Mucosa of stomach (tissue), 1 donor: ENCODE measurements at regions not wholly inside any gene's neighbourhood (a gene's known extent, or its start where the extent isn't known, plus 50 kb on each side); places are given as distances from the start of the nearest gene placed in this dataset.

Experiments used
- H3K27me3 ChIP-seq: one replicate; pipeline ENCODE4 v1.7.0; 2013; ENCODE audit warnings: mild to moderate bottlenecking, low read length; ENCODE audit not compliant: control insufficient read depth, insufficient read depth
- H3K36me3 ChIP-seq: one replicate; pipeline ENCODE4 v1.7.0; 2013; ENCODE audit warnings: low read length; ENCODE audit not compliant: control insufficient read depth, insufficient read depth
- H3K4me1 ChIP-seq: one replicate; pipeline ENCODE4 v1.7.0; 2013; ENCODE audit warnings: mild to moderate bottlenecking, low read length; ENCODE audit not compliant: control insufficient read depth, insufficient read depth
- H3K4me3 ChIP-seq: one replicate; pipeline ENCODE4 v1.7.0; 2013; ENCODE audit warnings: low read length
- H3K9ac ChIP-seq: one replicate; pipeline ENCODE4 v1.7.0; 2013; ENCODE audit warnings: mild to moderate bottlenecking, low read length, moderate library complexity
- H3K9me3 ChIP-seq: one replicate; pipeline ENCODE4 v1.7.0; 2013; ENCODE audit warnings: mild to moderate bottlenecking, low read length, moderate library complexity; ENCODE audit not compliant: control insufficient read depth
- donor health status: Pancreatic carcinoma.

DNA sequence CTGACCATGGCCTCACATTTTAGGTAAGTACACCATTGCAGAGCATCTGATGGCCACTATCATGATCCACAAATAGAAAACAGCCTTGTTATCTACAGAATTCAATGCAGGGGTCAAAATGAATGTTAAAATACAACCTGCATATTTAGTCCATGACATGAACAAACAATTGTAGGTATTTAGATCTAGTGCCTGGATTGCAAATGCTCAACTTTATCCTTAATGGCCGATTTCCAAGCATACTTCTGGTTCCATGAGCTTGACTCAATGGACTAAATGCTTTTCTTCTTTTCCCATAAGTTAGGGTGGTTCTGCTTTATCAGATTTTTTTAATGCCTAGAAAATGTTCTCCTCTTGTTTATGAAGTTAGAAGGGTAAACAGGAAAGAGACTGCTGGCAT lies 139.2 kb upstream of the TTC29 start:
- Histone ChIP-seq H3K36me3 (no peaks in the 10 kb centered on the region), H3K4me3 (no peak overlapping the region), H3K4me1 (no peaks in the 10 kb centered on the region), H3K27me3 (no peaks in the 10 kb centered on the region), H3K9me3 (no peaks in the 10 kb centered on the region), H3K9ac (no peak overlapping the region)

DNA sequence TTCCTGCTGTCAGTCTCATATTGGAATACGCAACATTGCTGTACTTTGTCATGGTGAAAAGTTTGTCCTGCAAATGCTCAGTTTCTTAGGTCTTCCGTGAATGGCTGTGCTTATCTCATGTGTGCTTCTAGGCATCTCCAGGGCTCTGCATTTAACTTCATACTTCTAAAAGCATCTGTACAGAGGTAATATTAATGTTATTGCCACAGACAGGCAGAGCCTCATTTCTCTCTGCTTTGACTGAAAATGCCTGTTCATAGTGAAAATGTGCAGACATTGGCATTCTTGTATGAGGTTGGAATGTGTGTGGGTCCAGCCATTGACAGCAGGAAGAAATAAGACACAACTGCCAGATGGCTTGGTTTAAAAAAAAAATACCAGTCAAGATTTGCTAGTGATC lies 140.1 kb upstream of the TTC29 start:
- H3K4me1 ChIP-seq: no peaks in the 10 kb centered on the region
- no peaks in the 10 kb centered on the region for H3K9me3 ChIP-seq
- no peak overlapping the region for H3K9ac ChIP-seq
- H3K27me3 ChIP-seq: peaks cover 3% of the 10 kb centered on the region
- H3K4me3 ChIP-seq: no peak overlapping the region
- no peaks in the 10 kb centered on the region for H3K36me3 ChIP-seq

DNA sequence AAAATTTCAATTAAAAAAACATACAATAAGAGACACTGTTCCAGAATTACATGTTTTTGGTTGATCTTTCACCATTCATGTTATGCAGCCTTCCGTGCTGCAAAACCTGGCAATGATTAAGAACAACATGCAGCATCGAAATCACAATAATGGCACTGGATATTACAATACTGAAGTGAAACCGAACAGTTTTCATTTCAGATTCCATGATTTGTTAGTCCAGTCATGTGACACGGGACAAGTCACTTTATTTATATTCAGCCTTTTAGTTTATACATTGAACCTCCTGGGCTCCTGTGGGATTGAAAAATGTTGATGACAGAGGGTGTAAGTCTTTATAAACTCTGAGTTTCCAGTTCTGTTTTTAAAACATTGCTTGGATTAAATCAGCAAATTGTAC lies 142.5 kb upstream of the TTC29 start:
- H3K4me3 ChIP-seq: no peak overlapping the region
- no peaks in the 10 kb centered on the region for H3K36me3 ChIP-seq
- no peaks in the 10 kb centered on the region for H3K9me3 ChIP-seq
- H3K27me3 ChIP-seq: peaks cover 3% of the 10 kb centered on the region
- H3K4me1 ChIP-seq: no peaks in the 10 kb centered on the region
- no peak overlapping the region for H3K9ac ChIP-seq

DNA sequence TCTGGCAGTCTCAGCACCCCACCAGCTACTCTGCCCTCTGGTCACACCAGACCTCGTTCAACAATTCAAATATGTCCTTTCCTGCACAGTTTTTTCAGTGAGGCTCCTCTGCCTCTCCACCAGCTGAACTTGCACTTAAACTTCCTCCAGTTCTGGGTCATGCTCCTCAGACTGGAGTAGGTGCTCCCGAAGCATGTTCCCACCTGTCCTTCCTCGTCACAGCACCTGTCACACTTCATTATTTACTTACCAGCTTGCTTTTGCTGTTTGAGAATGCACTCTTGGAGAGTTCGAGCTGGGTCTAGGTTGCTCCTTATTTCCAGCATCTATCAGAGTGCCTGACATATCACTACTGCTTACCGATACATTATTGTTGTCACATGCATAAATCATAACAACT lies 144.8 kb upstream of the TTC29 start:
- H3K36me3 ChIP-seq: no peaks in the 10 kb centered on the region
- peaks cover 3% of the 10 kb centered on the region for H3K27me3 ChIP-seq
- H3K4me1 ChIP-seq: no peaks in the 10 kb centered on the region
- H3K9me3 ChIP-seq: no peaks in the 10 kb centered on the region
- H3K4me3 ChIP-seq: no peak overlapping the region
- no peak overlapping the region for H3K9ac ChIP-seq

DNA sequence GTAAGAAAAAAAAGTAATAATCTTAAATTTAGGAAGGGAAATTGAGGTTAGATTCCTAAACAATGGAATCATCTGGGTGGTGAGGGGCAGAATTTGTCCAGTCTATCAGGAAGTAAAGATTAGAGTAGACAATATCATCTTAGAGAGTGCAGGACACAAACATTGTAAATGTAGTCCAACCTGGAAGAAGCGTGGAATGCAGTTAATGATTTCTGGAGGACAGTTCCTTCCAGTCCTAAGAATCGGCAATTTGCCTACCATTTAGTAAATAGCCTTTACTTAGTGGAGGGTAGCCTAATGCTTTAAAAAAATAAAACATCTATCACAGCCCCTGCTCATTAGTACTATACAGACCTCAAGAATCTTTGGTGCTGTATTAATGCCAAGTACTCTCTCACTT lies 147.5 kb upstream of the TTC29 start:
- H3K9ac ChIP-seq: no peak overlapping the region
- H3K27me3 ChIP-seq: peaks cover 3% of the 10 kb centered on the region
- no peaks in the 10 kb centered on the region for H3K9me3 ChIP-seq
- no peak overlapping the region for H3K4me3 ChIP-seq
- no peaks in the 10 kb centered on the region for H3K4me1 ChIP-seq
- H3K36me3 ChIP-seq: no peaks in the 10 kb centered on the region

DNA sequence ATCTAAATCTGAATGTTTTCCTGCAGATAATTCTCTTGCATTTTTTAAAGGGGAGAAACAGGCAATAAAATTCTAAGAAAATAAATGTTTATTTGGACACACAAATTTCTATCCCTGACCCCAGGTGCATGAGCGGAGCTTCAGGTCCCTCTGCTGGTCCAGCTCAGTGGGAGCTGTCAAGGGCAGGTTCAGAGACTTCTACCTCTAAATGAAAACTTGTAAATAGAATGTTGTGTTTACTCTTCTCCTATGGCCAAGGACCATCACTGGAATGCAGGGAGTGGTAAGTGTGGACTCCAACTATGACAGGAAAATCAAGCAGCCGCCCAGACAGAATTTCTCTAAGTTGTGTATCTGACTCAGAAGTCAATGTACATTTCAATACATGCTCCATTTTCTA lies 148.6 kb upstream of the TTC29 start:
- no peaks in the 10 kb centered on the region for H3K4me1 ChIP-seq
- H3K9me3 ChIP-seq: no peaks in the 10 kb centered on the region
- no peaks in the 10 kb centered on the region for H3K36me3 ChIP-seq
- H3K9ac ChIP-seq: no peak overlapping the region
- no peak overlapping the region for H3K4me3 ChIP-seq
- peaks cover 3% of the 10 kb centered on the region for H3K27me3 ChIP-seq

DNA sequence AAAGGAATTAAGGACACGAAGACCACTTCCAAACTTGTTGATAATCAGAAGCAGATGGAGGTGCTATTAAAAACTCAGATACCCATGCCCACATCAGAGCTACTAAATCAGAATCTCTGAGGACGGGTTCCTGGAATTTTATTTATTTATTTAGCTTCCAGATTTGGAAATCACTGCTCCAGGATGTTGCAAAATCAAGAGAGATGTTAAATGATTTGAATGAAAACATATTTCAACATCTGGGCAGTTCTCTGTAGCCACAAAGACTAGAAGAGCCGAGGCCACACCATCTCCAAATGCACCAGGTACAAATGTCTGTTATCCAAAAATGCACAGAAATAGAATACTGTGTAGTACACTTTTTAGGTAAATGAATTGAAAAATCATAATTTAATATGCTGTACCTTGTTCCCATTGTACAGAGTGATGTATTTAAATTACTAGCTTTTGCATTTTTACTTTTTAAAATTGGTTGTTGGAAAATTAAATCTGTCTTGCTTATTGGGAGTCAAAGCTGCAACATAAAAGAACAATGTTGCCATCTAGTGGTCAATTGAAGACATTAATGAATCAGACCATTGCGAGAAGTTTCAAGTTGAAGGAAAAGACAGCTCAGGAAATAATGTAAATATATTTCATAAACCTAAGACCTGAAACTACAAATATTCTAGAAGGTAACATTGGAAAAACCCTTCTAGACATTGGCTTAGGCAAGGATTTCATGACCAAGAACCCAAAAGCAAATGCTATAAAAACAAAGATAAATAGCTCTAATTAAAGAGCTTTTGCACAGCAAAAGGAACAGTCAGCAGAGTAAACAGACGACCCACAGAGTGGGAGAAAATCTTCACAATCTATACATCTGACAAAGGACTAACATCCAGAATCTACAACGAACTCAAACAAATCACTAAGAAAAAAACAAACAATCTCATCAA lies 151.3 kb upstream of the TTC29 start:
- Histone ChIP-seq H3K36me3 (no peaks in the 10 kb centered on the region), H3K9me3 (no peaks in the 10 kb centered on the region), H3K4me3 (no peak overlapping the region), H3K4me1 (no peaks in the 10 kb centered on the region), H3K27me3 (no peaks in the 10 kb centered on the region), H3K9ac (no peak overlapping the region)

DNA sequence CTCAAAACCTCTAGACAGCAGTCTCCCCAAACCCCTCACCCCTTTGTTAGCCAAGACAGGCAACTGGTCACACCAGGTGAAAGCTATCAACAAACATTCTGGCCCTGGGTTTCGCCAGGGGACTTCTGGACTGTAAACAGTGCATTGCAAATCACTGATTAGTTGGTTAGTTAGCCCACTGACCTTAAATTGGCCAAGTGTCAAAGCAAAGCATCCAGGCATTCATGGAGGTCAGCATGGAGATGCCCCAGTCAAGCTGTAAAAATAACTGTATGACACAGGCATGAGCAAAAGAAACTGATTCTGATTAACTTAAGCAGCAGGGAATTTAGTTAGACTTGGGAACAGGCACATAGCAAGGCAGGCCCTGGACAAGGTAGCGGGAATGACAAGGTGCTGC lies 156.0 kb upstream of the TTC29 start:
- Histone ChIP-seq H3K4me3 (no peak overlapping the region), H3K9ac (no peak overlapping the region), H3K27me3 (no peaks in the 10 kb centered on the region), H3K9me3 (no peaks in the 10 kb centered on the region), H3K4me1 (no peaks in the 10 kb centered on the region), H3K36me3 (no peaks in the 10 kb centered on the region)

DNA sequence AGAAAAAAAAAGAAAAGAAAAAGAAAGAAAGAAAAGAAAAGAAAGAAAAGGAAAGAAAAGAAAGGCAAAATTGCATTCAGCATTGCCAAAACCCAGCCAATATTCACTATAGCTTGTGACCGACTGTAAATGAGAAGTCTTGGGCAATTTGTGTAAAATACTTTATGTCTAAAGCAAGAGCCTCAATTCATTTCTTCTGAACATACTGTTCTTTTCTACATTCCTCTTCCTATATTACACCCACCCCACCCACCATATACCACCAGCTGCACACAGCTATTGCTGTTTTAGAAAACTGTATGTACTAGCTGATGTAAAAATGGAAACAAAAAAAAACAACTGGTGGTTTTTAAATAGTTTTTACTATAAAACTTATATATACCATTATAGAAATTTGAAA lies 156.9 kb upstream of the TTC29 start:
- H3K27me3 ChIP-seq: no peaks in the 10 kb centered on the region
- no peak overlapping the region for H3K4me3 ChIP-seq
- no peaks in the 10 kb centered on the region for H3K4me1 ChIP-seq
- no peaks in the 10 kb centered on the region for H3K9me3 ChIP-seq
- H3K36me3 ChIP-seq: no peaks in the 10 kb centered on the region
- no peak overlapping the region for H3K9ac ChIP-seq

DNA sequence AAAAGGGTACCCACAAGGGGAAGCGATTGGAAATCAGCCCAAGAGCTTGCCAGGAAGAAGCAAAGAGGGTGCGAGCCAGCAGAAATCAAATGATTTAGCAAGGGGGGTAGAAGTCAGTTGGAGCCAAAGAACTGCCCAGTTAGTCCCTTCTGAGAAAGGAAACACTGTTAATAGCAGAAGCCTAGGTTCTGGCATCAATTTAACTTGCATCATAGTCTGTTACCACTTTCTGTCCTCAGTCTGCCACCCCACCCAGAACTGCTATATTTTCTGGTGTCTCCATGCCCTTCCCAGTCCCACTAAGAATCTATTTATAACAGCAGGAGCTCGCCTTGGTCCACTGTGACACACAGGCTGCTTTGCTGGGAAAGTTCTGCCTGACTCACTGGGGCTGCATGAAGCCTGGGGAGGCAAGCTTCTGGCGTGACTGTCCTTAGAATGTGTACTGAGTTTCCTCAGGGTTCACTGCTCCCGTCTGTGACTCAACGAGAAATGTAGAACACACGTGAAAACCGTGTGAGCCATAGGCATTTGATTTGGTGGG lies 157.8 kb upstream of the TTC29 start:
- Histone ChIP-seq H3K27me3 (no peaks in the 10 kb centered on the region), H3K4me1 (no peaks in the 10 kb centered on the region), H3K36me3 (no peaks in the 10 kb centered on the region), H3K9me3 (no peaks in the 10 kb centered on the region), H3K9ac (no peak overlapping the region), H3K4me3 (no peak overlapping the region)

DNA sequence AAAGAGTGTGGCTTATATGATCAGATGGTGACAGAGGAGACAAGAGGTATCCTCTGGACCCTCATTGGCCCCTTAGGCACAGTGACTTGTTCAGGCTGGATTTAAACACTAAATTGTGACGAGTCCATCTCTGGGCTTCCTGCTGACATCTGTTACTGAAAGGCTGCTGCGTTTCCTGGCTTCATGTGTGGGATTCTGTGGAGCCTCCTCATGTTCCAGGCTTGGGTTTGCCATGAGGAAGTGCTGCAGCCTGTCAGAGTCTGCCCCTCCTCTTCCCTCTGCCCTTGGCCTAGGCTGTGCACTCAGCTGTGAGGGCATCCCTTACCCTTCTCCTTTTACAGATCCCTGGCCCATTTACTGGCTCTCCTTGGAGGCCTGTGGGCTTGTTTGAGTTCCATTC lies 159.1 kb upstream of the TTC29 start:
- H3K4me3 ChIP-seq: no peak overlapping the region
- H3K27me3 ChIP-seq: no peaks in the 10 kb centered on the region
- H3K9ac ChIP-seq: no peak overlapping the region
- no peaks in the 10 kb centered on the region for H3K9me3 ChIP-seq
- no peaks in the 10 kb centered on the region for H3K4me1 ChIP-seq
- no peaks in the 10 kb centered on the region for H3K36me3 ChIP-seq

DNA sequence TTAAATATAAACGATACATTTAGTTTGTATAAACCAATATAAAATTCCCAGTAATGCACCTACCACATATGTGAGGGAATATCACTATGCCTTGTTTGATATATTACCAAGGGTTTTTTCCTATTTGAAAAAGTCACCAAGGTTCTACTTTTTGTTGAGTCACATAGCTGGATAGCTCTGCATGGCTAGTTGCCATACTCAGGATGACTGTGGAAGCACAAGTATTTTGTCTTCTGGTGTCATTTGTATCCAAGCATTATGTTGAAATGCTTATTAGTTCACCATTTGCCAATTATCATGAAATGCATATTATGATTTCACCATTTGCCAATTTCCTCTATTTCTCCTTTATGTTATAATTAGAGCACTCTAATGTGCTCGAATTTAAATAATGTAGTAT lies 162.7 kb upstream of the TTC29 start:
- Histone ChIP-seq H3K27me3 (no peaks in the 10 kb centered on the region), H3K4me3 (no peak overlapping the region), H3K36me3 (no peaks in the 10 kb centered on the region), H3K9ac (no peak overlapping the region), H3K9me3 (no peaks in the 10 kb centered on the region), H3K4me1 (no peaks in the 10 kb centered on the region)
